ENCODE measurements at regions not wholly inside any gene's neighbourhood (a gene's known extent, or its start where the extent isn't known, plus 50 kb on each side); places are given as distances from the start of the nearest gene placed in this dataset.

DNA sequence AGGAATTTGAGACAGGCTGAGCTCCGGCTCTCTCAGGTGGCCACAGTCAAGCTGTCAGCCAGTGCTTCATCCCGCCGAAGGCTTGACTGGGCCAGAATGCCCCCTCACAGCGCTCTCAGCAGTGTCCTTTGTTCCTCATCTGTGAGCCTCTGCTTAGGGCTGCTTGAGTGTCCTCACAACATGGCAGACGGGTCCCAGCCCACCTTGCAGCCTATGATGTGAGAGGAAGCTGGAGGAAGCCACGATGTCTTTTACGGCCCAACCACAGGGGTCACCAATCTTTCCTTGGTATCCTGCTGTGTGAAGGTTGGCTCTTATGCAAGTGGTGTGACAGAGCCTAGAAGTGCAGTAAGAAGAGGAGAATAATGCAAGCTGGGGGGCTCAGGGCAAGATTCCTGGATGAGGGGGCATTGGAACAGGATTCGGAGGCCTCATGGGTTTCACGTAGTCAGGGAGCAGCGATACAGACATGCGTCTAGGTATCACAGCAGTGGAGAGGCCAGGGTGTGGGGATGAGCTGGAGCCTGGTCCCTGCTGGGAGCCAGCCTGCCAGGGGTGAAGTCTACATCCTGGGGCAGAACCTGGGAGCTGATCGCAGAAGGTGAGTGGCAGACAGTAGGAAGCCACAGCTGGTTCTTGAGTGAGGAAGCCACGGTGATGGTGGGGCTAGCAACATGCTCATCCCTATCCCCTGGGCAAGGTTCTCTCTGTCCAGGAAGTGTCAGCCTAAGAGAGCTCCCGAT is 234.1 kb downstream of the GLI2 start:
- Histone ChIP-seq H3K4me2 (ENCODE audit: insufficient read depth, low read length) (no peak overlapping the region), H2AFZ (ENCODE audit: low read length) (no peak overlapping the region), H3K4me3 (ENCODE audit: insufficient read depth, low read length) (no peak overlapping the region), H3K9me3 (ENCODE audit: low read depth, low read length) (no peaks in the 10 kb centered on the region), H4K20me1 (ENCODE audit: insufficient read depth, low read length) (peaks cover 11% of the 10 kb centered on the region), H3K36me3 (ENCODE audit: insufficient read depth, low read length) (peaks cover 61% of the 10 kb centered on the region), H3K79me2 (ENCODE audit: insufficient read depth, low read length) (no peaks in the 10 kb centered on the region), H3K27me3 (ENCODE audit: insufficient read depth, low read length) (no peaks in the 10 kb centered on the region), H3K27ac (ENCODE audit: low read depth, low read length) (no peak overlapping the region), H3K4me1 (ENCODE audit: insufficient read depth, low read length) (peaks cover under 1% of the 10 kb centered on the region)
- no peak for DNase-seq (ENCODE audit: insufficient read length, low spot score, missing footprints)
- TF ChIP-seq, protein P1, sequence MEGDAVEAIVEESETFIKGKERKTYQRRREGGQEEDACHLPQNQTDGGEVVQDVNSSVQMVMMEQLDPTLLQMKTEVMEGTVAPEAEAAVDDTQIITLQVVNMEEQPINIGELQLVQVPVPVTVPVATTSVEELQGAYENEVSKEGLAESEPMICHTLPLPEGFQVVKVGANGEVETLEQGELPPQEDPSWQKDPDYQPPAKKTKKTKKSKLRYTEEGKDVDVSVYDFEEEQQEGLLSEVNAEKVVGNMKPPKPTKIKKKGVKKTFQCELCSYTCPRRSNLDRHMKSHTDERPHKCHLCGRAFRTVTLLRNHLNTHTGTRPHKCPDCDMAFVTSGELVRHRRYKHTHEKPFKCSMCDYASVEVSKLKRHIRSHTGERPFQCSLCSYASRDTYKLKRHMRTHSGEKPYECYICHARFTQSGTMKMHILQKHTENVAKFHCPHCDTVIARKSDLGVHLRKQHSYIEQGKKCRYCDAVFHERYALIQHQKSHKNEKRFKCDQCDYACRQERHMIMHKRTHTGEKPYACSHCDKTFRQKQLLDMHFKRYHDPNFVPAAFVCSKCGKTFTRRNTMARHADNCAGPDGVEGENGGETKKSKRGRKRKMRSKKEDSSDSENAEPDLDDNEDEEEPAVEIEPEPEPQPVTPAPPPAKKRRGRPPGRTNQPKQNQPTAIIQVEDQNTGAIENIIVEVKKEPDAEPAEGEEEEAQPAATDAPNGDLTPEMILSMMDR (IDR thresholded peaks at IDR 0.05; ENCODE audit: extremely low read depth, low read depth, low read length): no peak

DNA sequence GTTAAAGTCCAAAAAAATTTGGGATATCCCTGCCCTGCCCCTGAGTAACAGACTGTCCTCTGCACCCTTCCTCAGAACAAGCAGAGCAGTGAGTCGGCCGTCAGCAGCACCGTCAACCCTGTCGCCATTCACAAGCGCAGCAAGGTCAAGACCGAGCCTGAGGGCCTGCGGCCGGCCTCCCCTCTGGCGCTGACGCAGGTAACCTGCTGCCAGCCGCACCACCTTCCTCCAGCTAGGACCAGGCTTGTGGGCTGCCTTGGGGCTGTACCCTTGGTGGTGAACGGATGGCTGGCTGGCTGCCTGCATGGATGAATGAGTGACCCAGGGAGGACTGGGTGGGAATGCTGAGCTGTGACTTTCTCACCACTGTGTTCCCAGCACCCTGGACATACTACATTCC is 236.2 kb downstream of the GLI2 start:
- H4K20me1 ChIP-seq (ENCODE audit: insufficient read depth, low read length): peaks cover 3% of the 10 kb centered on the region
- H3K27me3 ChIP-seq (ENCODE audit: insufficient read depth, low read length): no peaks in the 10 kb centered on the region
- H3K4me2 ChIP-seq (ENCODE audit: insufficient read depth, low read length): no peak overlapping the region
- H3K36me3 ChIP-seq (ENCODE audit: insufficient read depth, low read length): peaks cover 82% of the 10 kb centered on the region
- TF ChIP-seq, protein P1 (IDR thresholded peaks at IDR 0.05; ENCODE audit: extremely low read depth, low read depth, low read length): no peak
- H3K4me1 ChIP-seq (ENCODE audit: insufficient read depth, low read length): no peaks in the 10 kb centered on the region
- H3K79me2 ChIP-seq (ENCODE audit: insufficient read depth, low read length): no peaks in the 10 kb centered on the region
- no peak for DNase-seq (ENCODE audit: insufficient read length, low spot score, missing footprints)
- H2AFZ ChIP-seq (ENCODE audit: low read length): no peak overlapping the region
- H3K27ac ChIP-seq (ENCODE audit: low read depth, low read length): no peak overlapping the region
- no peaks in the 10 kb centered on the region for H3K9me3 ChIP-seq (ENCODE audit: low read depth, low read length)
- no peak overlapping the region for H3K4me3 ChIP-seq (ENCODE audit: insufficient read depth, low read length)

DNA sequence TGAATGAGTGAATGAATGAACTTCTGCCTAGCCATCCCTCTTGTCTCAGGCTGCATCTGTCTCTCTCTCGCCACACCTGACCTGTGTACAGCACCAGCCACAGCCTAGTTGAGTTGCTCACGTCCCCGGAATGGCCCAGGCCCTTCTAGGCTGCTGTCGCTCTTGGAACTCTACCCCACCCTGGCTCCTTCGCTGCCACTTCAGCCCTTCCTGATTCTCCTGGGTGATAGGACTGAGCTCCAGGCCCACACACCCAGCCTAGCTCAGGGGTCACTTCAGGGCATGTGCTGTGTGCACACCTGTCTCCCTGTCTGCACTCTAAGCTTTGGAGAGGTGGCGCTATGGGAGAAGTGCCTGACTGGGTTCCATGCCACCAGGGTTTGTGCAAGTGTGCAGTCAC is 236.6 kb downstream of the GLI2 start:
- Histone ChIP-seq H3K4me2 (ENCODE audit: insufficient read depth, low read length) (no peak overlapping the region), H3K27me3 (ENCODE audit: insufficient read depth, low read length) (no peaks in the 10 kb centered on the region), H3K9me3 (ENCODE audit: low read depth, low read length) (no peaks in the 10 kb centered on the region), H3K79me2 (ENCODE audit: insufficient read depth, low read length) (no peaks in the 10 kb centered on the region), H4K20me1 (ENCODE audit: insufficient read depth, low read length) (peaks cover under 1% of the 10 kb centered on the region), H3K4me1 (ENCODE audit: insufficient read depth, low read length) (no peaks in the 10 kb centered on the region), H3K4me3 (ENCODE audit: insufficient read depth, low read length) (no peak overlapping the region), H3K27ac (ENCODE audit: low read depth, low read length) (no peak overlapping the region), H2AFZ (ENCODE audit: low read length) (no peak overlapping the region), H3K36me3 (ENCODE audit: insufficient read depth, low read length) (peaks cover 86% of the 10 kb centered on the region)
- DNase-seq (ENCODE audit: insufficient read length, low spot score, missing footprints): no peak
- TF ChIP-seq, protein P1 (IDR thresholded peaks at IDR 0.05; ENCODE audit: extremely low read depth, low read depth, low read length): no peak

DNA sequence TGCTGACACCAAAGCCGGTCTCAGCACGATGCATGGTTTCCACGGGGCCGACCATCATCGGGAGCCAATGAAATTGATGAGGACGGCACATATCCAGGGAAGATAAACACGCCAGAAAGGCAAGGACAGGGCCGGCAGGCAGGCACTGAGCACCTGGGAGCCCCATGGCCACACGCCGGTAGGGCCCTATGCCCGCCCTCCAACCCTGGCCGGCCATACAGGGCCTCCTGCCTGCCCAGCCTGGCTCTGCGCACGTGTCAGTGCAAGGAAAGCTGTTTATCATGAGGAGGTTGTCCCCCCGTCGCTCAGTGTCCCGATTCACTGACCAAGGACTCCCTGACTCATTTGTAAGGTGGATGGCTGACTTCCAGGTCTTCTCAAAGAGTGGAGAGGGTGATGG is 237.5 kb downstream of the GLI2 start:
- no peak overlapping the region for H3K4me2 ChIP-seq (ENCODE audit: insufficient read depth, low read length)
- H2AFZ ChIP-seq (ENCODE audit: low read length): no peak overlapping the region
- no peak for DNase-seq (ENCODE audit: insufficient read length, low spot score, missing footprints)
- peaks cover 91% of the 10 kb centered on the region for H3K36me3 ChIP-seq (ENCODE audit: insufficient read depth, low read length)
- no peak overlapping the region for H3K27ac ChIP-seq (ENCODE audit: low read depth, low read length)
- no peaks in the 10 kb centered on the region for H3K79me2 ChIP-seq (ENCODE audit: insufficient read depth, low read length)
- TF ChIP-seq, protein P1 (IDR thresholded peaks at IDR 0.05; ENCODE audit: extremely low read depth, low read depth, low read length): no peak
- no peaks in the 10 kb centered on the region for H3K9me3 ChIP-seq (ENCODE audit: low read depth, low read length)
- H3K4me1 ChIP-seq (ENCODE audit: insufficient read depth, low read length): no peaks in the 10 kb centered on the region
- no peak overlapping the region for H3K4me3 ChIP-seq (ENCODE audit: insufficient read depth, low read length)
- no peaks in the 10 kb centered on the region for H4K20me1 ChIP-seq (ENCODE audit: insufficient read depth, low read length)
- no peaks in the 10 kb centered on the region for H3K27me3 ChIP-seq (ENCODE audit: insufficient read depth, low read length)

All from osteoblast (primary cell).